Neural progenitor cell (in vitro differentiated cells): ENCODE measurements at regions not wholly inside any gene's neighbourhood (a gene's known extent, or its start where the extent isn't known, plus 50 kb on each side); places are given as distances from the start of the nearest gene placed in this dataset.

ENCODE experiments used
- EZH2 ChIP-seq: fragments of 200-600 bp; sonication (generic); IDR thresholded peaks from 2 replicates; pipeline ENCODE4 v1.6.1; 2017; ENCODE audit warnings: antibody characterized with exemption, mild to moderate bottlenecking, moderate library complexity
- EZH2phosphoT487 ChIP-seq: fragments of 200-600 bp; sonication (generic); IDR thresholded peaks from 2 replicates; pipeline ENCODE4 v1.6.1; 2017; ENCODE audit warnings: antibody characterized with exemption
- TF ChIP-seq, protein P1 (sequence below): fragments of 200-600 bp; sonication (generic); IDR thresholded peaks from 2 replicates; pipeline ENCODE4 v1.5.1; 2017; ENCODE audit warnings: antibody characterized with exemption, mild to moderate bottlenecking

- TF ChIP-seq, protein P1, sequence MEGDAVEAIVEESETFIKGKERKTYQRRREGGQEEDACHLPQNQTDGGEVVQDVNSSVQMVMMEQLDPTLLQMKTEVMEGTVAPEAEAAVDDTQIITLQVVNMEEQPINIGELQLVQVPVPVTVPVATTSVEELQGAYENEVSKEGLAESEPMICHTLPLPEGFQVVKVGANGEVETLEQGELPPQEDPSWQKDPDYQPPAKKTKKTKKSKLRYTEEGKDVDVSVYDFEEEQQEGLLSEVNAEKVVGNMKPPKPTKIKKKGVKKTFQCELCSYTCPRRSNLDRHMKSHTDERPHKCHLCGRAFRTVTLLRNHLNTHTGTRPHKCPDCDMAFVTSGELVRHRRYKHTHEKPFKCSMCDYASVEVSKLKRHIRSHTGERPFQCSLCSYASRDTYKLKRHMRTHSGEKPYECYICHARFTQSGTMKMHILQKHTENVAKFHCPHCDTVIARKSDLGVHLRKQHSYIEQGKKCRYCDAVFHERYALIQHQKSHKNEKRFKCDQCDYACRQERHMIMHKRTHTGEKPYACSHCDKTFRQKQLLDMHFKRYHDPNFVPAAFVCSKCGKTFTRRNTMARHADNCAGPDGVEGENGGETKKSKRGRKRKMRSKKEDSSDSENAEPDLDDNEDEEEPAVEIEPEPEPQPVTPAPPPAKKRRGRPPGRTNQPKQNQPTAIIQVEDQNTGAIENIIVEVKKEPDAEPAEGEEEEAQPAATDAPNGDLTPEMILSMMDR: no peak
- TF ChIP-seq EZH2phosphoT487: no peak
- TF ChIP-seq EZH2: no peak
These were observed 302.0 kb downstream of the SOX4 start for GRCh38 chr6:21895555-21895954.
